H1 (cell line): ENCODE measurements at regions not wholly inside any gene's neighbourhood (a gene's known extent, or its start where the extent isn't known, plus 50 kb on each side); places are given as distances from the start of the nearest gene placed in this dataset.

Source experiments
- FOSL1 ChIP-seq: IDR thresholded peaks from 2 replicates; pipeline ENCODE4 v1.6.1; 2011; ENCODE audit warnings: mild to moderate bottlenecking, low read depth, low read length, moderate library complexity; ENCODE audit not compliant: insufficient read depth
- GABPA ChIP-seq: IDR thresholded peaks from 2 replicates; pipeline ENCODE4 v1.6.1; 2011; ENCODE audit warnings: mild to moderate bottlenecking, low read length, moderate library complexity, borderline replicate concordance; ENCODE audit not compliant: insufficient read depth
- HDAC2 ChIP-seq, 2 experiments: fragments of 300-600 bp in 1 of 2; sonication (generic) in 1 of 2; IDR thresholded peaks; 2 replicates each; pipeline ENCODE4 v1.6.1; 2011 to 2012; ENCODE audit warnings: low read depth in 2 of 2, low read length in 2 of 2, mild to moderate bottlenecking in 2 of 2, moderate library complexity in 2 of 2, borderline replicate concordance in 1 of 2, inconsistent platforms in 1 of 2
- POU5F1 ChIP-seq: IDR thresholded peaks from 2 replicates; pipeline ENCODE4 v1.6.1; 2011; ENCODE audit warnings: low read depth, mild to moderate bottlenecking, low read length, moderate library complexity
- RBBP5 ChIP-seq: IDR thresholded peaks from 2 replicates; pipeline ENCODE4 v1.7.1; 2012; ENCODE audit warnings: low read depth, mild to moderate bottlenecking, inconsistent platforms, low read length, moderate library complexity, borderline replicate concordance
- RXRA ChIP-seq: IDR thresholded peaks from 2 replicates; pipeline ENCODE4 v1.6.1; 2011; ENCODE audit warnings: low read depth, mild to moderate bottlenecking, low read length, moderate library complexity; ENCODE audit not compliant: insufficient read depth
- TF ChIP-seq, protein P1 (sequence below): fragments of 300-600 bp; sonication (generic); IDR thresholded peaks from 2 replicates; pipeline ENCODE4 v1.7.1; 2012; ENCODE audit warnings: low read length, moderate library complexity, mild to moderate bottlenecking, inconsistent platforms; ENCODE audit not compliant: insufficient replicate concordance

DNA sequence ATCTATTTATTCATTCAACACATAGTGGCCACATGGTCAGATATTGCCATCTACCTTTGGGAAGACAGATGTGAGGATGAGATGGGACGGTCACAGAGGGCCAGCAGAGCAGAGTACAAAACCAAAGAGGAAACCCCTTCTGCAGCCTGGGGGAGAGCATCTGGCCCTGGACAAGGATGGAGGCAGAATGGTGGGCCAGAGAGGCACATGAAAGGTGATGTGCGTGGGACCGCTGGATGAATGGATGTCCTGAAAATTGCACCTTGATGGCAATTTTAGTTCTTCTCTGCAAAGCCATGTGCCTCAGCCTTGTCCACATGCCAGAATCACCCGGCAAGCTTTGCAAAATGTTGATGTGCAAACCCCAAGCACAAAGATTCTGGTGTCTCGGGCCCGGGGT lies 77.4 kb upstream of the CD93 start (continued):
- TF ChIP-seq, protein P1, sequence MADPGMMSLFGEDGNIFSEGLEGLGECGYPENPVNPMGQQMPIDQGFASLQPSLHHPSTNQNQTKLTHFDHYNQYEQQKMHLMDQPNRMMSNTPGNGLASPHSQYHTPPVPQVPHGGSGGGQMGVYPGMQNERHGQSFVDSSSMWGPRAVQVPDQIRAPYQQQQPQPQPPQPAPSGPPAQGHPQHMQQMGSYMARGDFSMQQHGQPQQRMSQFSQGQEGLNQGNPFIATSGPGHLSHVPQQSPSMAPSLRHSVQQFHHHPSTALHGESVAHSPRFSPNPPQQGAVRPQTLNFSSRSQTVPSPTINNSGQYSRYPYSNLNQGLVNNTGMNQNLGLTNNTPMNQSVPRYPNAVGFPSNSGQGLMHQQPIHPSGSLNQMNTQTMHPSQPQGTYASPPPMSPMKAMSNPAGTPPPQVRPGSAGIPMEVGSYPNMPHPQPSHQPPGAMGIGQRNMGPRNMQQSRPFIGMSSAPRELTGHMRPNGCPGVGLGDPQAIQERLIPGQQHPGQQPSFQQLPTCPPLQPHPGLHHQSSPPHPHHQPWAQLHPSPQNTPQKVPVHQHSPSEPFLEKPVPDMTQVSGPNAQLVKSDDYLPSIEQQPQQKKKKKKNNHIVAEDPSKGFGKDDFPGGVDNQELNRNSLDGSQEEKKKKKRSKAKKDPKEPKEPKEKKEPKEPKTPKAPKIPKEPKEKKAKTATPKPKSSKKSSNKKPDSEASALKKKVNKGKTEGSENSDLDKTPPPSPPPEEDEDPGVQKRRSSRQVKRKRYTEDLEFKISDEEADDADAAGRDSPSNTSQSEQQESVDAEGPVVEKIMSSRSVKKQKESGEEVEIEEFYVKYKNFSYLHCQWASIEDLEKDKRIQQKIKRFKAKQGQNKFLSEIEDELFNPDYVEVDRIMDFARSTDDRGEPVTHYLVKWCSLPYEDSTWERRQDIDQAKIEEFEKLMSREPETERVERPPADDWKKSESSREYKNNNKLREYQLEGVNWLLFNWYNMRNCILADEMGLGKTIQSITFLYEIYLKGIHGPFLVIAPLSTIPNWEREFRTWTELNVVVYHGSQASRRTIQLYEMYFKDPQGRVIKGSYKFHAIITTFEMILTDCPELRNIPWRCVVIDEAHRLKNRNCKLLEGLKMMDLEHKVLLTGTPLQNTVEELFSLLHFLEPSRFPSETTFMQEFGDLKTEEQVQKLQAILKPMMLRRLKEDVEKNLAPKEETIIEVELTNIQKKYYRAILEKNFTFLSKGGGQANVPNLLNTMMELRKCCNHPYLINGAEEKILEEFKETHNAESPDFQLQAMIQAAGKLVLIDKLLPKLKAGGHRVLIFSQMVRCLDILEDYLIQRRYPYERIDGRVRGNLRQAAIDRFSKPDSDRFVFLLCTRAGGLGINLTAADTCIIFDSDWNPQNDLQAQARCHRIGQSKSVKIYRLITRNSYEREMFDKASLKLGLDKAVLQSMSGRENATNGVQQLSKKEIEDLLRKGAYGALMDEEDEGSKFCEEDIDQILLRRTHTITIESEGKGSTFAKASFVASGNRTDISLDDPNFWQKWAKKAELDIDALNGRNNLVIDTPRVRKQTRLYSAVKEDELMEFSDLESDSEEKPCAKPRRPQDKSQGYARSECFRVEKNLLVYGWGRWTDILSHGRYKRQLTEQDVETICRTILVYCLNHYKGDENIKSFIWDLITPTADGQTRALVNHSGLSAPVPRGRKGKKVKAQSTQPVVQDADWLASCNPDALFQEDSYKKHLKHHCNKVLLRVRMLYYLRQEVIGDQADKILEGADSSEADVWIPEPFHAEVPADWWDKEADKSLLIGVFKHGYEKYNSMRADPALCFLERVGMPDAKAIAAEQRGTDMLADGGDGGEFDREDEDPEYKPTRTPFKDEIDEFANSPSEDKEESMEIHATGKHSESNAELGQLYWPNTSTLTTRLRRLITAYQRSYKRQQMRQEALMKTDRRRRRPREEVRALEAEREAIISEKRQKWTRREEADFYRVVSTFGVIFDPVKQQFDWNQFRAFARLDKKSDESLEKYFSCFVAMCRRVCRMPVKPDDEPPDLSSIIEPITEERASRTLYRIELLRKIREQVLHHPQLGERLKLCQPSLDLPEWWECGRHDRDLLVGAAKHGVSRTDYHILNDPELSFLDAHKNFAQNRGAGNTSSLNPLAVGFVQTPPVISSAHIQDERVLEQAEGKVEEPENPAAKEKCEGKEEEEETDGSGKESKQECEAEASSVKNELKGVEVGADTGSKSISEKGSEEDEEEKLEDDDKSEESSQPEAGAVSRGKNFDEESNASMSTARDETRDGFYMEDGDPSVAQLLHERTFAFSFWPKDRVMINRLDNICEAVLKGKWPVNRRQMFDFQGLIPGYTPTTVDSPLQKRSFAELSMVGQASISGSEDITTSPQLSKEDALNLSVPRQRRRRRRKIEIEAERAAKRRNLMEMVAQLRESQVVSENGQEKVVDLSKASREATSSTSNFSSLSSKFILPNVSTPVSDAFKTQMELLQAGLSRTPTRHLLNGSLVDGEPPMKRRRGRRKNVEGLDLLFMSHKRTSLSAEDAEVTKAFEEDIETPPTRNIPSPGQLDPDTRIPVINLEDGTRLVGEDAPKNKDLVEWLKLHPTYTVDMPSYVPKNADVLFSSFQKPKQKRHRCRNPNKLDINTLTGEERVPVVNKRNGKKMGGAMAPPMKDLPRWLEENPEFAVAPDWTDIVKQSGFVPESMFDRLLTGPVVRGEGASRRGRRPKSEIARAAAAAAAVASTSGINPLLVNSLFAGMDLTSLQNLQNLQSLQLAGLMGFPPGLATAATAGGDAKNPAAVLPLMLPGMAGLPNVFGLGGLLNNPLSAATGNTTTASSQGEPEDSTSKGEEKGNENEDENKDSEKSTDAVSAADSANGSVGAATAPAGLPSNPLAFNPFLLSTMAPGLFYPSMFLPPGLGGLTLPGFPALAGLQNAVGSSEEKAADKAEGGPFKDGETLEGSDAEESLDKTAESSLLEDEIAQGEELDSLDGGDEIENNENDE = no peak
- TF ChIP-seq HDAC2 (IDR thresholded peaks at IDR 0.05; ENCODE audit: borderline replicate concordance in 1 of 2, low read depth in 2 of 2, low read length in 2 of 2) = no peak
- no peak for TF ChIP-seq POU5F1
- TF ChIP-seq FOSL1 = no peak
- TF ChIP-seq RBBP5 = no peak
- no peak for TF ChIP-seq RXRA
- TF ChIP-seq GABPA = no peak
